CD4-positive, CD25-positive, alpha-beta regulatory T cell (primary cell): ENCODE measurements at regions not wholly inside any gene's neighbourhood (a gene's known extent, or its start where the extent isn't known, plus 50 kb on each side); places are given as distances from the start of the nearest gene placed in this dataset.
"Not testable (repeated sequence)": the region's sequence is repeated elsewhere in the genome, so short reads cannot be mapped to it uniquely, and the experiment has no call there.

Experiments
- ATAC-seq, 2 donors: fragments of 150-1000 bp; cut with Tn5 transposase; one replicate each; pipeline ENCODE4 v1.10.0; 2021; ENCODE audit warnings: low read depth in 2 of 2, moderate number of reproducible peaks in 2 of 2, moderate library complexity in 1 of 2
- DNase-seq, 3 donors: peaks; one replicate each; pipeline versions ENCODE4 v3.0.0 to v3.0.0-alpha.2; 2012 to 2022; ENCODE audit warnings: mixed read lengths in 1 of 3
- H3K27ac ChIP-seq: one replicate; pipeline ENCODE4 v1.7.0; 2013; ENCODE audit warnings: mild to moderate bottlenecking, low read length; ENCODE audit not compliant: insufficient read depth, poor library complexity, severe bottlenecking
- H3K27me3 ChIP-seq: one replicate; pipeline ENCODE4 v1.7.0; 2013; ENCODE audit warnings: low read length; ENCODE audit not compliant: control insufficient read depth, insufficient read depth
- H3K36me3 ChIP-seq: one replicate; pipeline ENCODE4 v1.7.0; 2013; ENCODE audit warnings: mild to moderate bottlenecking, low read length, moderate library complexity; ENCODE audit not compliant: control insufficient read depth, insufficient read depth
- H3K4me1 ChIP-seq: 2 replicates; pipeline ENCODE4 v1.7.0; 2013; ENCODE audit warnings: mild to moderate bottlenecking, low read length; ENCODE audit not compliant: insufficient read depth, control insufficient read depth, poor library complexity, severe bottlenecking
- H3K4me3 ChIP-seq: one replicate; pipeline ENCODE4 v1.7.0; 2013; ENCODE audit warnings: low read depth, mild to moderate bottlenecking, low read length, moderate library complexity
- H3K9me3 ChIP-seq, 2 experiments: 1 replicate in 1 of 2; 2 replicates in 1 of 2; pipeline ENCODE4 v1.7.0; 2013; ENCODE audit warnings: low read length in 2 of 2, mild to moderate bottlenecking in 1 of 2, moderate library complexity in 1 of 2; ENCODE audit not compliant: control insufficient read depth in 2 of 2
- H3K27ac Mint-ChIP-seq, 3 donors: one replicate each; pipeline ENCODE4 v1.8.0; 2020 to 2022; ENCODE audit warnings: mild to moderate bottlenecking in 3 of 3, mixed read lengths in 3 of 3, moderate library complexity in 2 of 3
- H3K27me3 Mint-ChIP-seq: one replicate; pipeline ENCODE4 v1.8.0; 2022; ENCODE audit warnings: mild to moderate bottlenecking, mixed read lengths
- H3K36me3 Mint-ChIP-seq: one replicate; pipeline ENCODE4 v1.8.0; 2020; ENCODE audit warnings: mixed read lengths
- H3K4me1 Mint-ChIP-seq, 4 donors: one replicate each; pipeline ENCODE4 v1.8.0; 2020 to 2022; ENCODE audit warnings: mixed read lengths in 4 of 4, mild to moderate bottlenecking in 1 of 4
- H3K4me3 Mint-ChIP-seq, 4 donors: one replicate each; pipeline ENCODE4 v1.8.0; 2020 to 2022; ENCODE audit warnings: mild to moderate bottlenecking in 4 of 4, mixed read lengths in 4 of 4, moderate library complexity in 3 of 4
- H3K9me3 Mint-ChIP-seq, 7 donors: one replicate each; pipeline ENCODE4 v1.8.0; 2020 to 2022; ENCODE audit warnings: mixed read lengths in 7 of 7, mild to moderate bottlenecking in 3 of 7, moderate library complexity in 2 of 7

DNA sequence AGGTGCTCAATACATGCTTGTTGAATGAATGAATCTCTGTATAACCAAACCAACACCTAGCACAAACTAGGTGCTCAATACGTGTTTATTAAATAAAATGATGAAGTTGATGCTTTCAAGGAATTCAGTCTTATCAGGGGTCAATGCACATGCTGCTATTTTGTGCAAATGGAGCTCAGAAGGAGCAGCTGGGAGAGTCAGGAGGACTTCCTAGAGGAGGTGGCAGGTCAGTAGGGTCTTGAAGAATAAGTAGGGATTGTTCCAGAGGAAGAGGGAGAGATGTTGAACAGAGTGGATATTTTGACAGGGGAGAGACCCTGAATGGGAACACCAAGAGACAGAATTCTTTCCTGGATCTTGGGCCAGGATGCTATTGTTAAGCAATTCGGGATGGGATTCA, 92.7 kb upstream of the LHX1 start:
- Histone ChIP-seq H3K4me3 (no peak overlapping the region), H3K27ac (no peak overlapping the region), H3K4me1 (peaks cover under 1% of the 10 kb centered on the region), H3K27me3 (no peaks in the 10 kb centered on the region), H3K9me3 (no peaks in the 10 kb centered on the region), H3K36me3 (no peaks in the 10 kb centered on the region)
- ATAC-seq (no peak), DNase-seq (no peak)
- Mint-ChIP-seq H3K9me3 (peaks cover 0 to 10% (median 0%) of the 10 kb centered on the region in 7 donors), H3K36me3 (no peaks in the 10 kb centered on the region), H3K27ac (no peak overlapping the region), H3K4me3 (no peak overlapping the region), H3K4me1 (peaks cover 0 to 2% (median 1%) of the 10 kb centered on the region in 4 donors), H3K27me3 (peaks cover 34% of the 10 kb centered on the region)

DNA sequence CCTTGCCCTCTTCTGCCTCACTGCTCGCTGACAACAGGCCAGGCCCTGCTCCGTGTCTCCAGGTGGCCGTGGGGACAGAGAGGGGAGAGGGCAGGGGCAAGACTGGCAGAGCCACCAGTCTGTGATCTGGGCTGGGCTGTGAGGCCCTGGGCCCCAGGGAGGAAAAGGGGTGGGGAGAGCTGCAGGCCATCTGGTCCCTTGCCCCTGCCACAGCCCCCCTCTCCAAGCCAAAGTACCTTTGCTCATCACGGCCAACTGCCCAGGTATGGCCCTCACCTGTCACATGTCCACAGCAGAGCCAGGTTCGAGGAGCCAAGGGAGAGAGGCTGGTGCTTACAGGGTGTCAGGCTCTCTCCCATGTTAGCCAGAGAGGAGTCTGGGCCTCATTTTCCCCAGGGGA, 91.4 kb upstream of the LHX1 start:
- peaks cover 31% of the 10 kb centered on the region for H3K27me3 Mint-ChIP-seq

DNA sequence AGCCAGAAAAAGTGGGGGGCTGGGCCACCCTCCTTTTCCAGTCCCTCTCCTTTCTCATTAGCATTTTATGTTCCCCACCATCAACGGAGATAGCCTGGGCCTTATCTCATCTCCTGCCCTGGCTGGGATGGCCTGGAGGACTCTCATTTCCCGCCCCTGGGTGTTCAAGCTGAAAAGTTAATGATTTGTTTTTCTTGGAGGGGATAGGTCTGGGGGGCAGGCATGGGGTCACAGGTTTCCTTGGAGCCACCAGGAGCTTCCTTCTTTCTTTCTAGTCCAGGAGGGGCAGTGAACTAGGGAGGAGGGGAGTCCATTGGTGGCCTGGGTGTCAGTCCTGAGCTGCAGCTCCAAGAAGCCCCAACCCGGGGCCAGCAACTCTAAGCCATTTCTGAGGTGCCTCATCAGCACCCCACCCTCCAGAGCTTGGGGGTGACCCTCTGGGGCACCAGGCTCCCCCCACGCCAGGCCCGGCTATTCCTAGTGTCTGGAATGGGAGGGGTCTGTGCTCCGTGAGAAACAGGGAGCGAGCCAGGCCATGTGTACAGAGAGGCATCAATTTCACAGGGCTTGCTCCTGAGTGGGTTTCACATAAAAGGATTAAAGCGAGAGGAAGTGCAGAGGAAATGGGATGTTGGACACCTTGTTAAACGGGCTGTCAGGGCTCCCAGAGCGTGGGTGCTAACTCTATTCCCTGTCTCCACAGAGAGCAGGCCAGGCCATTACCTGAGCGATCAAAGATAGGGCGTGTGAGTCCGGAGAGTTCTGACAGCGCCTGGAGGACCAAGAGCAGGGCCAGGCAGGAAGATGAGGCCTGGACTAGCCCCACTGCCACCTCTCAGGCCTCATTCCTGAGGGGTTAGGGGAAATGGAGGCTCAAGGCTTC, 90.6 kb upstream of the LHX1 start:
- no peak for ATAC-seq
- no peak overlapping the region for H3K4me3 Mint-ChIP-seq
- peaks cover 25% of the 10 kb centered on the region for H3K27me3 Mint-ChIP-seq

More for the DNA sequence above, 91.4 kb upstream of the LHX1 start:
- Histone ChIP-seq H3K4me3 (no peak overlapping the region), H3K36me3 (no peaks in the 10 kb centered on the region), H3K27me3 (no peaks in the 10 kb centered on the region), H3K9me3 (no peaks in the 10 kb centered on the region), H3K27ac (no peak overlapping the region), H3K4me1 (peaks cover 7% of the 10 kb centered on the region)
- Mint-ChIP-seq H3K4me3 (no peak overlapping the region), H3K4me1 (peaks cover 2 to 8% (median 7%) of the 10 kb centered on the region in 4 donors), H3K9me3 (peaks cover 0 to 5% (median 0%) of the 10 kb centered on the region in 7 donors), H3K36me3 (no peaks in the 10 kb centered on the region), H3K27ac (no peak overlapping the region)
- DNase-seq (no peak), ATAC-seq (no peak)

DNA sequence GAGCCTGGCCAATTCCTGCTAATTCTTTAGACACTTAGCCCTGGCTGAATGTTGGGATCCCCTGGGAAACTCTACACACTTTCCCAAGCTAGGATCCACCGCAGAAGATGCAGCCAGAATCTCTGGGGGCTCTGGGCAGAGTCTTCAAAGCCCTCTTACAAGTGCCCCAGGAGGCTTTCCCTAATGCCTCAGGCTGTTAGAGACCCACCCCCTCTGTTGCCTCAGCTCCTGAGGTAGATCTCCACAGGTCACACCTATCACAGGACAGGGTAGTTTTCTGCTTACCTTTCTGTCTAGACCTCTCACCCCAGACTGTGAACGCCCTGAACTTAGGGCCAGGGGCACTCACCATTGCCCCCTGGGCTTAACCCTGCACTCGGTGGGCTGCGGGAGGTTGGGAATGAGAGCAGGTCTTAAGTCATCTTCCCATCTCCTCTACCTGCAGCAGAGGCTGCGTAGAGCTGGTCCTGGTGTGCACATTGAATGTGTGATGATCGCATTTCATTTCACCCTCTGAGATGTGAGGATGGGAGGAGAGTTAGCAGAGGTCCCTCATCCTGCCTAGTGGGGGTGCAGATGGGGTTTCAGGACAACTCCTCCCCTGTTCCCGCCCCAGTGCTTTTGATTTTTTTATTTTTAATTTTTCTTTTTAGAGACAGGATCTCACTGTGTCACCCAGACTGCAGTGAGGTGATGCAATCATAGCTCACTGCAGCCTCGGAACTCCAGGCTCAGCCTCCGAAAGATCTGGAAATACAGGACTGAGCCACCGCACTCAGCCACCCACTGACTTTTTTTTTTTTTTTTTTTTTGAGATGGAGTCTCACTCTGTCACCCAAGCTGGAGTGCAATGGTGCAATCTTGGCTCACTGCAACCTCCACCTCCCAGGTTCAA, 89.0 kb upstream of the LHX1 start:
- ATAC-seq (no peak), DNase-seq (no peak)
- H3K27ac Mint-ChIP-seq, result no peak overlapping the region
- no peaks in the 10 kb centered on the region for H3K36me3 ChIP-seq
- no peak overlapping the region for H3K4me3 ChIP-seq
- H3K9me3 Mint-ChIP-seq, result peaks cover 0 to 2% (median 0%) of the 10 kb centered on the region in 7 donors
- H3K4me1 Mint-ChIP-seq, result peaks cover 2 to 10% (median 7%) of the 10 kb centered on the region in 4 donors
- no peak overlapping the region for H3K4me3 Mint-ChIP-seq
- peaks cover 7% of the 10 kb centered on the region for H3K4me1 ChIP-seq
- H3K27me3 Mint-ChIP-seq, result peaks cover 21% of the 10 kb centered on the region
- no peak overlapping the region for H3K27ac ChIP-seq
- no peaks in the 10 kb centered on the region for H3K27me3 ChIP-seq
- no peaks in the 10 kb centered on the region for H3K36me3 Mint-ChIP-seq
- H3K9me3 ChIP-seq, result no peaks in the 10 kb centered on the region

More for the DNA sequence above, 90.6 kb upstream of the LHX1 start:
- Mint-ChIP-seq H3K9me3 (peaks cover 0 to 3% (median 0%) of the 10 kb centered on the region in 7 donors), H3K4me1 (peaks cover 2 to 8% (median 7%) of the 10 kb centered on the region in 4 donors), H3K36me3 (no peaks in the 10 kb centered on the region), H3K27ac (peak overlapping the region in 1 of 3 donors; percentile 58)
- Histone ChIP-seq H3K27me3 (no peaks in the 10 kb centered on the region), H3K36me3 (no peaks in the 10 kb centered on the region), H3K4me1 (peaks cover 7% of the 10 kb centered on the region), H3K4me3 (no peak overlapping the region), H3K27ac (no peak overlapping the region), H3K9me3 (no peaks in the 10 kb centered on the region)
- DNase-seq, result no peak

DNA sequence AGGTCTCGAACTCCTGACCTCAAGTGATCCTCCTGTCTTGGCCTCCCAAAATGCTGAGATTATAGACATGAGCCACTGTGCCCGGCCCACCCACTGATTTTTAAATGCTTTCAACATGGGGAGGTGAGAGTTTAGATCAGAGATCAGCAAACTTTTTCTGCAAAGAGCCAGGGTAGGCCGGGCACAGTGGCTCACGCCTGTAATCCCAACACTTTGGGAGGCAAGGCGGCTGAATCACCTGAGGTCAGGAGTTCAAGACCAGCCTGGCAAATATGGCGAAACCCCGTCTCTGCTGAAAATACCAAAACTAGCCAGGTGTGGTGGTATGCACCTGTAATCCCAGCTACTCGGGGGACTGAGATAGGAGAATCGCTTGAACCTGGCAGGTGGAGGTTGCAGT, 88.3 kb upstream of the LHX1 start:
- H3K36me3 ChIP-seq, H3K9me3 ChIP-seq, H3K36me3 Mint-ChIP-seq, DNase-seq, H3K27me3 ChIP-seq, H3K27ac Mint-ChIP-seq, ATAC-seq, H3K4me3 Mint-ChIP-seq, H3K27ac ChIP-seq, H3K4me3 ChIP-seq, H3K9me3 Mint-ChIP-seq, H3K4me1 ChIP-seq: not testable (repeated sequence)
- Mint-ChIP-seq H3K27me3 (peaks cover 22% of the 10 kb centered on the region), H3K4me1 (peaks cover 2 to 14% (median 7%) of the 10 kb centered on the region in 4 donors)

DNA sequence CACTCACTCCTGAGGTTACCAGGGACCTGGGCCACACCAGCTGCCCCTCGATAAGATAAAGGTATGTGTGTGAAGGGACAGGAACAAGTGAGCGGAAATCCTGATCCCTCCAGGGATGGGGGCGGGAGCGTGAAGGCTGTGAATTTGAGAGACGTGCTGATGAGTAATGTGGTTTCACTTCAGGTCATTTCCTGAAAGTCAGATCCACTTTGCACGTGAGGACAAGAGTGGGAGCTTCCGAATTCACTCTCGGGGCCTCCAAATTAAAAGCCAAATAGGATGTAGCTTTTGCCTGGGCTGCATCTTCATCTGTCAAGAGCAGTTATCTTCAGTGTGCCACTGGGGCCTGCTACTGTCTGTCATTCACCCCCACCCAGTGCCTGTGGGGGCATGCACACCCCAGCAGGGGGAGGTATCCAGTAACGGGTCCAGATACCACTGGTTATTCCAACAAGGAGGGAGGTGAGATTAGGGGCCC, 87.4 kb upstream of the LHX1 start:
- no peaks in the 10 kb centered on the region for H3K36me3 Mint-ChIP-seq
- H3K36me3 ChIP-seq, result no peaks in the 10 kb centered on the region
- peaks cover 7% of the 10 kb centered on the region for H3K4me1 ChIP-seq
- H3K27me3 Mint-ChIP-seq, result peaks cover 14% of the 10 kb centered on the region
- no peaks in the 10 kb centered on the region for H3K9me3 ChIP-seq
- ATAC-seq (no peak), DNase-seq (peak in 1 of 3 donors; percentile 58)
- H3K27me3 ChIP-seq, result no peaks in the 10 kb centered on the region
- H3K9me3 Mint-ChIP-seq, result peaks cover 0 to 2% (median 0%) of the 10 kb centered on the region in 7 donors
- peak overlapping the region in 1 of 4 donors; percentile 8 for H3K4me3 Mint-ChIP-seq
- peaks cover 2 to 14% (median 7%) of the 10 kb centered on the region in 4 donors for H3K4me1 Mint-ChIP-seq
- no peak overlapping the region for H3K27ac Mint-ChIP-seq
- H3K4me3 ChIP-seq, result peak overlapping the region; percentile 1
- H3K27ac ChIP-seq, result no peak overlapping the region

DNA sequence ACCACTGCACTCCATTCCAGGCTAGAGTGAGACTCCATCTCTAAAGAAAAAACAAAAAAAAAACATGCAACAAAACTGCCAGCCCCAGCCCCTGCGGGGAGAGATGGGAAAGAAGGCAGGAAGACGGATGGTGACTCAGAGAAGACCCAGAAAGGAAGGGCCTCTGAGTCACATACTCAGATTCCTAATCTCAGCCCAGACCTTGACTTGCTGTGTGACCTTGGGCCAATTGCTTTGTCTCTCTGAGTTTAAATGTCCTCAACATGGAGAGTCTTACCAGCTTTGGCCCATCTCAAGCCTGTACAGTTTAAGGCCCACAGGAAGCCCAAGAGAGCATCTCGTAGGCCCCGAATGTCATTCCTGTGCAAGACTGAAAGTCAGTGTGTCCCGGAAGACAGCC, 86.5 kb upstream of the LHX1 start:
- ATAC-seq (no peak), DNase-seq (peak in 1 of 3 donors; percentile 6)
- peaks cover 14% of the 10 kb centered on the region for H3K27me3 Mint-ChIP-seq
- no peaks in the 10 kb centered on the region for H3K36me3 Mint-ChIP-seq
- Histone ChIP-seq H3K4me1 (peaks cover 7% of the 10 kb centered on the region), H3K27me3 (no peaks in the 10 kb centered on the region), H3K36me3 (no peaks in the 10 kb centered on the region), H3K4me3 (no peak overlapping the region), H3K27ac (no peak overlapping the region), H3K9me3 (no peaks in the 10 kb centered on the region)
- no peak overlapping the region for H3K27ac Mint-ChIP-seq
- H3K4me3 Mint-ChIP-seq, result no peak overlapping the region
- peaks cover 2 to 14% (median 7%) of the 10 kb centered on the region in 4 donors for H3K4me1 Mint-ChIP-seq
- H3K9me3 Mint-ChIP-seq, result peaks cover 0 to 2% (median 0%) of the 10 kb centered on the region in 7 donors
